Renal cortical epithelial cell (primary cell): ENCODE measurements at regions not wholly inside any gene's neighbourhood (a gene's known extent, or its start where the extent isn't known, plus 50 kb on each side); places are given as distances from the start of the nearest gene placed in this dataset.

Experiments
- DNase-seq: peaks from one replicate; pipeline ENCODE4 v3.0.0-alpha.2; 2011; ENCODE audit warnings: low read depth

DNA sequence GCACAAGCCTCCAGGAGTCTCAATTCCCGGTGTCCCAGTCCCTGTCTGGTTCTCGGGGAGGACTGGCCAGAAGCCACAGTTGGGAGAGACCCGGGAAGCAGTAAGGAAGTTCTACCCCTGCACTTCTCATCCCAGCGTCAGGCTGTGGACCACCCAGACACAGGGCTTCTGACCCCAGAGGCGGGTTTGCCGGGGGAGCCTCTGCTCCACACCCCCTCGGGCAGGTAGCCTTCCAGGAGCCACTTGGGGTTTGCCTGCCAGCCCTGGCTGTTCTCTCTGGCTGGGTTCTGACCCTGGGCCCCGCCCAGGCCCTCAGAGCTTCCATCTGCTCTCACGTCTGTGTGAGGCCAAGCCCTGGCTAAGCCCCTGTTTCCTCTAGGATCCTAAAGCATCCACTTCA, 94.4 kb upstream of the GPC1 start:
- DNase-seq, result no peak

DNA sequence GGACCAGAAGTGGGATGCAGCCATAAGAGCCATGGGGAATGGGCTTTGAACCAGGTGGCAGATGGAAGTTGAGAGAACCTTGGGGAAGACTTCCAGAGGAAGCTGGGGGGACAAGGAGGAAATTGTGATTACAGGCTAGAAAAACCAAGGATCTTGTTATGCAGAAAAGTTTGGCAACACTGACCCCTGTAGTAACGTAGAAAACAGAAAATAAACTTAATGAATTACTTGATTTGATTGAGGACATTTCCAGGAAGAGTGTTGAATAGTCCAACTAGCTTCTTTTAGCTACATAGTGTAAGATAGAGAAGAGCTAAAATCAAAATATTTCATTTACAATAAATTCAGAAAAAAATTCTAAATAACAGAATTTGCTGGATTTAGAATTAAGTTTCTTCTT, 91.9 kb upstream of the GPC1 start:
- DNase-seq, result no peak

DNA sequence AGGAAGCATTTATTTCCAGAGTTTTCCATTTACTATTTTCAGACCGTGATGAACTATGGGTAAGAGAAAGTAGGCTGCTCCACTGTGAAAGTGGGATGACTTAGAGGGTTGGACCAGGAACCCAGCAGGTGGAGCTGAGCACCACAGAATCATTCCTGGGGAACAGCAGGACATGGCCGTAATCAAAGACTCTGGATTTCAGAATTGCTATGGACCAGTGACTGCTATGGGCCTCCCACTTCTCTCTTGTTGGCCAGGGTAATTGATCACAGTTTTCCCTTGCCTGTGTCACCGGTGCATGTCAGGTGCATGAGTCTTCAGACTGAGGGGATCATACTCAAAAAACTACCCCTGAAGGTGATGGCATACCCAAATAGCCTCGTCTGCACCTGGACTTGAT, 90.6 kb upstream of the GPC1 start:
- DNase-seq, result no peak

DNA sequence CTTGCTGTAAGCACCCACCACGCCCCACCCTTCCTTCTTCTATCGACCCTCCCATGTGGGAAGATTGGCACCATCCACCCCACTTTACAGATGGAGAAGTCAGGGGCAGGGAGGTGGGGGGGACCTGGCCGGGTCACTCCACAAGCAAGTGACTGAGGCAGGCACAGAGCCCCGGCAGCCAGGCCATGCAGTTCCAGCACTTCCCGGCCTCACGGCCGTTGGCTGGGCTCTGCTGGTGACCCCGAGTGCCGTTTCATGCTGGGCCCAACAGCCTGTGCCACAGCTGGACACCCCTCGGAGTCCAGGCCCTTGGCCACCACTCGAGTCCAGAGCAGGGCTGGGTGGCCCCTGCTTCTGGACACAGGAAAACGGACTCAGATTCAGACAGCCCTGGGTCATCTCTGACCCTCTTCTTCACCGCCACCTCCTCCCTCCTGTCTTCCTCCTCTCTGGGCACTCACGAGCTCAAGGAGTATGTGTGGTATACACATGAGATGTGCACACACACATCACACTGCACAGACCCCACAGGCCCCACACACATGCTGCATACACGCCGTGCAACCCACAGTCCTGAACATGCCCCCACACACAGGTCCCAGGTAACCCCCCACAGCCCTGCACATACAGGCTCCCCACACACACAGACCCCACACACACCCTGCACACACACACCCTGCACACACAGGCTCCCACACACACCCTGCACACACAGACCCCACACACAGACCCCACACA, 89.3 kb upstream of the GPC1 start:
- DNase-seq, result no peak

DNA sequence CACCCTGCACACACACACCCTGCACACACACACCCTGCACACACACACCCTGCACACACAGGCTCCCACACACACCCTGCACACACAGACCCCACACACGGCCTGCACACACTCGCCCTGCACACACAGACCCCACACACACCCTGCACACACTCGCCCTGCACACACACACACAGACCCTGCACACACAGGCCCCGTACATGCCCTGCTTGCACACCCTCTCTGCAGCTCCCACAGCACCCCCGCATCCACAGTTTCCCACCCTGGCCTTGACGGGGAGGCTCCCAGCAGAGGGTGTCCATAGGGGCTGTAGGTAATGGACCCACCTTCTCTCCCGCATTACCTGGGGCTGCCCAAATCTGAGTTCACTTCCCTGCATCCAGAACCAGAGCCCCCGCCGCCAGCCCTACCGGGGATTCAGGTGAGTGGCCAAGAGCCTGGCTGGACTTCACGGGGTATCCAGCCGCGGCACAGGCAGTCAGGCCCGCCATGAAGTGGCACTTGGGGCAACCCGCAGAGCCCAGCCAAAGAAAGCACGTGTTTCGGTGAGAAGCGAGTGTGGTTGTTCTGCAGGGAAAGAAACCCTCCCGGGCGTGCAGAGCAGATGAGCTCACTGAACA, 88.6 kb upstream of the GPC1 start:
- no peak for DNase-seq

DNA sequence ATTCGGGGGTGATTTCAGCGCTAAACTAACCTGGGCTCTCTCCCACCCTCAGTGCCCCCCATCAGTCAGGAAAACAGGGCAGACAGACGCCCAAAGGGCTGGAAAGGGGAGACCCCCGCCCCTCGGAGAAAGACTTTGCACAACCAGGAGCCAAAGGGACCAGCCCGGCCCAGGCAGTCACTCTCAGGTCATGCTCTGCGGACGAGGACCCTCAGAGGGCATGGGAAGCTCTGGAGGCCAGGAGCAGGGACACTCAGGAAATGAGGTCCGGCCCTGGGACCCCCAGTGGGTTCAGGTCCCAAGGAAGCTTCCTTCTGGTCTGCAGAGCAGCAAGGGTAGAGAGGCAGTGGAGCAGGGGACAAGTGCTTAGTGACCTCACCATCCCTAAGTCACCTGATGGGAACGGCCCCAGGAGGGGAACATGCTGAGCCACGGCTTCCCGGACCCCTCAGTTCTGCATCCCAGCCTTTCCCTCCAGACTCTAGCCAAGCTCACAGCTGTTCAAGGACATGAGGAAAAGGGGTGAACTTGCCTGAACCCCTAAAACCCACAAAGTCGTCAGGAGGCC, 88.0 kb upstream of the GPC1 start:
- no peak for DNase-seq

DNA sequence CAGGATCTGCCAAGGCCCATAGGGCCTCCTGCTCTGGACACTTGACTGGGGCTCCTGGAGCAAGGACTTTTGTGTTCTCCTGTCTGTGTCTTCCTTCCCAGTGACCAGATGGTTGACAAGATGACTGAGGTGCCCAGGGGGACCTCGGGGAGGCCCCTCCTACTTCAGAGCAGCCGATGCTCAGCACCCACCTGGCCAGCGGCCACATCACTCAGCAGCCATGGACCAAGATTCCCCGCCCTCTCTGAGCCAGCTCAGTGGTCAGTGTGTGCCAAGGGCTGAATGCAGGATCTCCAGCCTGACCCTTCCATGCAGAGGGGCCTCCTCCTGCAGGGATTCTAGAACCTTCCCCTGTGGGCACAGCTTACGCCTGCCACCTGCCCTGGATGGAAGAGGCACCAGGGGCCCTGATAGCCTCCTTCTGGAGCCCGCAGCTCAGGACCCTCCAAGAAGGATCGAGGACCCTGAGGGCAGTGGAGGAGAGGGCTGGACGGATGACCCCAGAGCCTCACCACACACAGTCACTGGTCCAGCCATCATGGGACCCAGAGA, 87.4 kb upstream of the GPC1 start:
- no peak for DNase-seq

DNA sequence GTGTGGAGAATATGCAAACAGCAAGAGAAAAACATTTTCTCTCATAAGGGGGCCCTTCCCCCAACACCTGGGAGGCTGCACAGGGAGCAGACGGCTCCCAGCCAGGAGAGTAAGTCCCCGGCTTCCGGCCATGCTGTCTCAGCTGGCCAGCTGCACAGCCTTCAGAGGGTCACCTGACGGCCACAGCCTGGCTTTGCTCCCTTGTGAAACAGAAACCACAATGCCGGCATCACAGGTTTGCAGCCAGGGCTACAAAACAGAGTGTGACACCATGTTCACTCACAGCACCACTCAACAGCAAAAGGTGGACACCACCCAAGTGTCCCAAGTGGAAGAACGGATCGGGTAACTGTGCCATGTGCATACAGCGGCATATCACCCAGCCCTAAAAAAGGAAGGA, 86.9 kb upstream of the GPC1 start:
- no peak for DNase-seq

DNA sequence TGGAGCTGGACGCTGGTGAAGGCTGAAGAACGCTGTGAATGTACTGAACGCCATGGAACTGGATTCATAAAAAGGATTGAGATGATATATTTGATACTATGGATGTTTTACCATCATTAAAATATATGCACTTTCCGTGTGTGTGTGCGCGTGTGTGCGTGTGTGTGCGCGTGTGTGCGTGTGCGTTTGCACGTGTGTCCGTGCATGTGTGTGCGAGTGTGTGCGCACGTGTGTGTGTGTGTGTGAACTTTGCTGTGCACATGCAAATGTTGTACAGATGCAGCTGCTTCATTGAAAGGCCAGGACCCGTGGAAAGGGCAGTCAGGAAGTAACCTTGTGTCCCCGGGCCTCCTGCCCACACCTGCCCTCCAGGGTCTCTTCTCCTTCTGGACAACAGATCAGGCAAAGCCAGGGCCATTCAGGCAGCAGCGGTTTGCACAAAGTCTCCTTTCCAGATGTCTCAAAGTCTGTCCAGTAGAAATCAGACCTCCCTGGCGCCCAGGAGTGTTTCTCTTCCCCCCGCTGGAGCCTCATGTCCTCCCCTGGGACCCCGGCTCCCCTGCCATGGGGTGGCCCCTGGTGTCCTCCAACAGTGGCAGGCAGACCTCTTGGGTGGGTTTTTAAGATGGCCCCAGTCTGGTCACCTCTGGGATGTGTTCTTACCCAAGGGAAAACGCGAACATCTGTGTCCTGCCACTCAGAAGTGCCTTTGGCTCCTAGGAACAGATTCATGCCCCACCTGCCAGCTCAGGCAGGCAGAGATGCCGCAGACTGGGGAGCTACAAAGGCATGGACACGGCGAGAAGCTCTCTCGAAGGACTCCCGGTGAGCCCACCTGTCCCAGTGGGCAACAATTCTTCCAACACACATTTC, 86.1 kb upstream of the GPC1 start:
- DNase-seq, result no peak

DNA sequence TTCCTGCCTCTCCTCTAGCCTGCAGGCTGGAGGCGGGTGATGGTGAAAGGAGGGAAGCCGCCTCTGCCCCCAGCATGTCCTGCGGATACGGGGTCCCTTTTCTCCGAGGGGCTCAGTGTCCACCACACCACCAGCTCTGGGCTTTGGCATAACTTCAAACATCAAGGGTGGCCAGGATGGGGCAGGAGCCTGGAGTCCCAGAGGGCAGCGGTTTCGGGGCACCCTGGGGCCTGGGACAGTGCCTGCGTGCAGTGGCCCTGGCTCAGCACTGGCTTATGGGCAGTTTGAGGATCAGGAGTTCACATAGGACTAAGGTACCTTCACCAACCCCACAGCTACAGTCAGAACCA, 85.5 kb upstream of the GPC1 start:
- no peak for DNase-seq

DNA sequence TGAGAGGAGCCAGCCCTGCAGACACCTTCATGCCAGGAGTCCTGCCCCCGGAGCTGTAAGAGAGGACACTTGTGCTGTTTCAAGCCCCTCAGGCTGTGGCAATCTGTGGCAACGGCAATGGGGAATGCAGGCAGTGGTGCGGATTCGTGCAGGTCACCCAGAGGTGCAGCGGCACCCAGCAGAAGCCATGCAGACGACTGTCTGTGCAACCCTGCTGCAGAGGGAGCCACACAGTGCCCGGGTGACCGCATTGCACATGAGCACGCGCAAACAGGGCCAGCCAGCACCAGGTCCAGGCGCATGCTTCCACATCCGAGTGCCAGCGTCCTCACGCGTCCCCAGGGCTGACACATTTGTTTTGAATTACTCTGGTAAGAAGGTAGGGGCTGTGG, 84.8 kb upstream of the GPC1 start:
- no peak for DNase-seq

DNA sequence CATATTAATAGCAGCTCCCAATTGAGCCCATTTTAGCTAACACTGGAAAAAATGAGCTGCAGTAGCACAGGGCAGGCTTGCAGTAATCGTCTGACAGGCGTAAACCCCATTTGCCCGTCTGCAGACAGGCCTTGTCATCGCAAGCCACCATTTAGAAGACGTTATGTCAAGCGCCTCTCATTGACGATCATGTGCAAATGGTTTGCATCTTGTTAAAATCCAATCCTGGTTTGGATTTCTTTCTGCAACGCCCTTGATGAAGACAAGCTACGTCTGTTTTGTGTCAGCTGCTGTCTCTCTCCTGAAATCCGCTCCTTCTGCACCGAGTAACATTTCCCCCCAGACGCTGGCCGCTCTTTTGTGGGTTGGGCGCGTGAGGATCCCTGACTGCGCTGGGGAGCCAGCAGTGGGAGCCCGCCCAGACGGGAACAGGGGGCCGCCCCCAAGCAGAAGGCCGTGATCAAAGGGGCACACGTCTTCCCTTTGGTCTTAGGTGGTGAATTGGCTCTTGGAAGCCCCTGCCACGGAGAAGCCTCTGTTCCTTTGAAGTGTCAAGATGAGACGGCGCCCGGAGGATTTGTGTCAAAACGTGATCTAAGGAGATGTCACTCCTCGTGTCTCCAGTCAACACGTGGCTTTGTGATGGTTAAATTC, 84.2 kb upstream of the GPC1 start:
- DNase-seq, result no peak

DNA sequence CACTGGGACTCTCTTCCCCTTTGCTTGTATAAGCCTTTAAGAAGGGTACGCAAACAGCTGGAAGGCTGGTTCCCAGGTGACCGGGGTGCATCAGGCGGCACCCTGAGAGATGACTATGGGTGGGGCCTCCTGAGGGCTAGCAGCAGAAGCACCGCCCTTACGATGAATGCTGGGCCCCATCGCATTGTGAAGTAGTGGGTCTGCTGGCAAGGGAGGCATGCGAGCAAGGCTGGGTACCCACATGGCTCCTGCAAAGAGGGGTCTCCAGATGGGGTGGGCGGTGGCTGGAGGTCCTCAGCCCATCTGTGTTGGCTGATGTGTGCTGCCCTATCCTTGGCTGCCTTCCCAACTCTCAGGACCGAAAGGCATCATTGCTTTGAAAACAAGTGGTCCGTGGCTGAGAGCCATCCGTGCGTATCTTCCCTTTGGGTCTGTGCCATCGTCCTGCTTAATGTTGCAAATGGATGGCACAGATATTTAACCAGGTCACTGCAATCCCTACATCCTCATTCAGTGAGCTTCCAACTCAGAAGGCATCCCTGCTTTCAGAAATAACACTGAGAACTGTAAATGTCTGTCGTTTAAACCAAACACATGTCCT, 83.5 kb upstream of the GPC1 start:
- DNase-seq, result peak; percentile 76

DNA sequence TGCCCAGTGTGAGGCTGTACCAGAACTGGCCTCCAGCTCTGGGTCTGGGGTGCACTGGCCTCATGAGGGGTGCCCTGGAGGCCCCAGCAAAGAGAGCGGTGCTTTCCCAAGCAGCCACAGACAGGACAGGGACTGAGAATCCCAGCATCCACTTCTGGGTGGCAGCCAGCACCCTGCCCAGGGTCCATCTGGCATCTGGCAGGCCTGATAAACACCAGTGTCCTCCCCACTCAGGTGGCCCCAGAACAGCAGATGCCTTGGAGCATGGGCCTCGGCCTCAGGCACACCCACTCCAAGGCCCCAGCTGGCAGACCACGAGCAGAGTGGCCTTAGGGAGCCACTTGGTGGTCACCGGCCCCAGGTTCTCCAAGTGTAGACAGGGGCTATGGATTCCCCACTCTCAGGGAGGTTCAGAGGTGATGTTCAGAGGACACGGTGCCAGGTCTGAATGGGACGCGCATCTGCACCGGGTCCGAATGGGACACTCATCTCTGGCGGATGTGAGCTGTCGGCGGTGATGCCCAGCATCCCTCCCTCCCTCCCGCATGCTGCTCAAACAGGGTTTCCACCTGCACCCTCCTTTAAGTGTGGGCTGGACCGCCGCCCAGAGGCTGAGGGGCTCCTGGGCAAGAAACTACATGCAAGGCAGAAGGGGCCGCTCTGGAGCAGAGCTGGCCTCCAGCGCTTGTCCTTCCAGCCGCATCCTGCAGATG, 82.2 kb upstream of the GPC1 start:
- DNase-seq, result no peak

DNA sequence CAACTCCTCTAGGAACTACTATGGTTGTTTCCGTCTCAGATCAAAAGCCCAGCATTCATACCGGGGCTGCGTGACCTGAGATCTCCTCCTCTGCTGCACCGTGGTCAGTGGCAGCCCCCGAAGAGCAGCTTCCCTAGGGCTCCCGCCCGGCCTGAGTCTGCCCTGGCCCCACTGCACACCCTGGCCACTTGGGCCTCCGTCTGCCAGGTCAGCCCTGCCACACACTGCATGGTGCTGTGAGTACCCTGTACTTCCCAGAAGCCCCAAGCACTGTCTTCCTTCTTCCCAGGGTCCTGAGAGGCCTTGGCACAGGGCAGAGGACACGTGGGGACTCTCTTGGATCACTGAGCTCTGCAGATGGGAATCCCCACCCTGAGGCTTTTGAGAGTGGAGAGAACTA, 81.5 kb upstream of the GPC1 start:
- DNase-seq, result no peak

DNA sequence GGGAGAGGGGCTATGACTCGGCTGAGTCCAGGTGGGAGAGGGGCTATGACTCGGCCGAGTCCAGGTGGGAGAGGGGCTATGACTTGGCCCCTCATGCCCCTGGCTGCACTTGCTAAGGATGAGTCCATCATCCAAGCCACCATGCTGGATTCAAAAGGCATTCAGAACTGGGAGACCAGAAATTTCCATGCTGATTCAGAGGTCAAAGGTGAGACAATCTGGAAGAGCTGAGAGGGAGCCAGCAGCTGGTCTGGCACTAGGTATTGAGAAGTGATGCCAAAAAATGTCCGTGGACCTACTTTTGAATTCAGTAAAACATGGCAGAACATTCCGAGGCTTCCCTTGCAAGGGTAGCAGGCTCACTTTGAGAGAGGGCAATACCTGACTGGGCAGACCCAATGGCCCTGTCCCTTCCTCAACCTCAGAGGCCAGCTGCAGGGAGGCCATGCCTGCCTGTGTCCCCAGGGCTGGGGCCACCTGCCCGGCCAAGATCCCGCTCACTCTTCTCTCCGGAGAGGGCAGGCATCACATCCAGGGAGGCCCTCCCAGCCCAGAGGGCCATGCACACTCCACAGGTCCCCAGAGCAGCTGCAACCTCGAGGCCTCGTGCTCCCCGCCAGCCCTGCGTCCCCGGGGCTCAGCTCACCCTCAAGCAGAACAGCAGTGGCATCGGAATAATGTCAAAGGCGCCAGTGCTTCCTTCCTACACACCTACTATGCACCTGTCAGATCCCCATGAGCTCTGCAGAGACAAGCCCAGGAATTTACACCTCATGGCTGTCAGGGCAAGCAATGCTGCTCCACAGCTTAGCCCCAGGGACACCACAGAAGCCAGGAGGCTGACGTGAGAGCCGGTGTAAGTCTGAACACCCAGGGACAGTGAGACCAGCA, 80.2 kb upstream of the GPC1 start:
- DNase-seq, result peak; percentile 55

DNA sequence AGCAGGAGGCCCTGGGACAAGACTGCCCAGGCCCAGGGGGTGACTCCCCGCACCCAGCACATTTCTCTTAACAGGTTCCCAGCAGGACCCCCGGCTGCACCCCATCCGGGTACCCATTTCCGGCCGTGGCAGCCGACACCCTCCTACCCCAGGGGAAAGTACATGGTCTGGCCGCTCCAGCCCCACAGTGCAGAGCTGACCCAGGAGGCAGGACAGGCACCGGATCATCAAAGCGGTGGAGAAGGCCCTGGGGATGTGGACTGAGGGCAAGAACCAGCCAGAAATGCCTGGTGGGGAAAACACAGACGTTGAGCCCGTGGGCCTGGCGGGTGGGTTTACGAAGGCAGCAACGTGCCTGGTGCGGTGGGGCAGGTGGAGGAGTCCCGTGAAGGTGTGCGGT, 79.5 kb upstream of the GPC1 start:
- no peak for DNase-seq

DNA sequence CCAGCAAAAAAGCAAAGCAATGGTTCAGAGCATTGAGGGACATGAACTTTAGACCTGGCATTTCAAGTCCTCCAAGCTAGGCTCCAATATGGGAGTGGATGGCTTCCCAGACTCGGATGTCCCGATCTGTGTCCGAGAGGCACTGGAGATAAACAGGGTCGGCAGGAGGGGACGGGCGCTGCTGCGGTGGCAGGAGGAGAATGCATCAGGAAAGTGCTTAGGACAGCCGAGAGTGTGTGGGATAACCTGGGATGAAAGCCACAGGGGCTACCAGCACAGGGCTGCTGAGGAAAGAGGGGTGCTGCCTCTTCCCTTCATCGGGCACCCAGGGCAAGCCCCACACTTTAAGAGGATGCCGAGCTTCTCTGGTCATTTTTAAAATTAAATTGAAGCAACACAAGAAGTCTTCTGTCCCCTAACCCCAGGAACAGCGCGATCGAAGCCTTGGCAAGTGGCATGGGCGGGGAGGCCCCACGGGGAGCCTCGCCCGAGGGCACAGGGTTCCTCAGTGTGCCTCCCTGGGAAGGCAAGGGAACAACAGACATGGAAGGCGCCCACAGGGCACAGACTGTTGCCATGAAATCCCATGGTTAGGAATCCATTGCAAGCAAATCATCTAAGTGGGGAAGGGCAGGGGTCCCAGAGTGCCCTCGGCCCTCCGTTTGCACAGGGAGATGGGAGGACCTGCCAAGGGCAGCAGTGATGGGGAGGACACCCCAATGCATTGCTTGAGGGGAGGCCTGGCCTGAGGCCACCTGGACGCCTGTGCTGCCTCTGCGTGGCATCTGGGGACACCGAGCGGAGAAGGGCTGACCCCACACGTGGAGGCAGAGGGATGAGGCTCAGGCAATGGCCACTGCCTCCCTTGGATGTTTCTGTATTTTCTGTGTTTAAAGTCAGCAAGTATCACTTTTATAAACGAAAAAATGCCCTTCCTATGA, 78.5 kb upstream of the GPC1 start:
- DNase-seq, result no peak

DNA sequence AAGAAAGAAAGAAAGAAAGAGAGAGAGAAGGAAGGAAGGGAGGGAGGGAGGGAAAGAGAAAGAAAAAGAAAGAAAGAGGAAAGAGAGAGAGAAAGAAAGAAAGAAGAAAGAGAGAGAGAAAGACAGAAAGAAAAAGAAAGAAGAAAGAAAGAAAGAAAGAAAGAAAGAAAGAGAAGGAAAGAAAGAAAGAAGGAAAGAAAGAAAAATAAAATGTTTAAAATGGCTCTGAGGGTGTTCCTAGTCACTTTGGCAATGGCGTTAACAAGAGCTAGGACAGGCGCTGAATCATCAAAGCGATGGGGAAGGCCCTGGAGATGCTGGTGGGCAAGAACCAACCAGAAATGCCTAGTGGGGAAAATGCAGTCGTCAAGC, 77.8 kb upstream of the GPC1 start:
- no peak for DNase-seq
